ENCODE measurements at regions not wholly inside any gene's neighbourhood (a gene's known extent, or its start where the extent isn't known, plus 50 kb on each side); places are given as distances from the start of the nearest gene placed in this dataset.

GRCh38 chr7:69398986-69399385 lies 199.3 kb upstream of the AUTS2 start:
- TF ChIP-seq, protein P1, sequence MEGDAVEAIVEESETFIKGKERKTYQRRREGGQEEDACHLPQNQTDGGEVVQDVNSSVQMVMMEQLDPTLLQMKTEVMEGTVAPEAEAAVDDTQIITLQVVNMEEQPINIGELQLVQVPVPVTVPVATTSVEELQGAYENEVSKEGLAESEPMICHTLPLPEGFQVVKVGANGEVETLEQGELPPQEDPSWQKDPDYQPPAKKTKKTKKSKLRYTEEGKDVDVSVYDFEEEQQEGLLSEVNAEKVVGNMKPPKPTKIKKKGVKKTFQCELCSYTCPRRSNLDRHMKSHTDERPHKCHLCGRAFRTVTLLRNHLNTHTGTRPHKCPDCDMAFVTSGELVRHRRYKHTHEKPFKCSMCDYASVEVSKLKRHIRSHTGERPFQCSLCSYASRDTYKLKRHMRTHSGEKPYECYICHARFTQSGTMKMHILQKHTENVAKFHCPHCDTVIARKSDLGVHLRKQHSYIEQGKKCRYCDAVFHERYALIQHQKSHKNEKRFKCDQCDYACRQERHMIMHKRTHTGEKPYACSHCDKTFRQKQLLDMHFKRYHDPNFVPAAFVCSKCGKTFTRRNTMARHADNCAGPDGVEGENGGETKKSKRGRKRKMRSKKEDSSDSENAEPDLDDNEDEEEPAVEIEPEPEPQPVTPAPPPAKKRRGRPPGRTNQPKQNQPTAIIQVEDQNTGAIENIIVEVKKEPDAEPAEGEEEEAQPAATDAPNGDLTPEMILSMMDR (conservative IDR thresholded peaks at IDR 0.05; ENCODE audit: low read depth, low read length): no peak
- TF ChIP-seq EZH2 (IDR thresholded peaks at IDR 0.05; ENCODE audit: borderline replicate concordance, low read depth, low read length, poor library complexity, severe bottlenecking): no peak

Measured in A673 (cell line).